ENCODE measurements at regions not wholly inside any gene's neighbourhood (a gene's known extent, or its start where the extent isn't known, plus 50 kb on each side); places are given as distances from the start of the nearest gene placed in this dataset.

DNA sequence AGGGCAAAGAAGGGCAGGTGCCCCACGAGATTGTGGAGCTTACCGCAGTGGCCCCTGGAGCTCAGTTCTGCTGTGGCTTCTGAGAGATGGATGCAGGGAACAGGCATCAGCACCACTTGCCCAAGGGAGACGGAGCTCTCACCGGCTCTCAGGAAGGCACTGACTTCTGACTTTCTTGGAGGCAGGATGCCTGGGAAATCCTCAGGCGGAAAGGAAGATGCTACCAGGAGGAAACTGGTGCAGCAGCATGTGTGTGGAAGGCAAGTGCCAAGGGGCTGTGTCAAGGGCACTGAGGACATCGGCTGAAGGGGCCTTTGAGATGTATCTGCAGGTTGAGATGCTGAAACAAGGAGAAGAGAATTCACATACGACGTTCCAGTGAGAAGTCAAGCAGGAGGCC lies 64.0 kb downstream of the FOXA2 start:
- no peak for DNase-seq (ENCODE audit: insufficient read length, low spot score)
- TF ChIP-seq POLR2A (IDR thresholded peaks at IDR 0.05; ENCODE audit: low read depth, low read length) (no peak), TAF1 (IDR thresholded peaks at IDR 0.05; ENCODE audit: low read depth, low read length) (no peak), POLR2AphosphoS5 (IDR thresholded peaks at IDR 0.05; ENCODE audit: low read depth, low read length) (no peak)
- FAIRE-seq: no peak

DNA sequence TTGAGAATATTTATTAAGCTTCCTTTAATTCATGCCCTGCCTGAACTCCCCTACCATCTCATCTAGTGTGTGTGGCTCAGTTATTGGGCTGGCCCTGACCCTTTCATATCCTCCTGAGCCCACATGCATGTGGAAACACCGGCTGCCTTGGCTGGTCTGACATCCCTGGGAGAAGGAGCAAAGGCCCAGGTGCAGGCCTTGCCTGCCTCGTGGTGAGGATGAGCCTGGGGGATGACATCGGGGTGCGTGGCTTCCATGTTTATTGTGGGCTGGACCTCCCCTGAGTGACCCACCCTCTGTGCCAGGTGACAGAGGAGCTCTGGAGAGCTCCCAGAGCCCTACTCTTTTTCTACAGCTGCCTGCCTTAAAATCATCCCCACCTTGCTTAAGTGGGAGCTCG lies 69.1 kb downstream of the FOXA2 start:
- no peak for DNase-seq (ENCODE audit: insufficient read length, low spot score)
- FAIRE-seq: no peak
- TF ChIP-seq POLR2A (IDR thresholded peaks at IDR 0.05; ENCODE audit: low read depth, low read length): no peak
- no peak for TF ChIP-seq POLR2AphosphoS5 (IDR thresholded peaks at IDR 0.05; ENCODE audit: low read depth, low read length)
- no peak for TF ChIP-seq SPI1 (IDR thresholded peaks at IDR 0.05; ENCODE audit: low read depth, low read length)
- no peak for TF ChIP-seq POU2F2 (IDR thresholded peaks at IDR 0.05; ENCODE audit: low read depth, low read length)
- TF ChIP-seq TAF1 (IDR thresholded peaks at IDR 0.05; ENCODE audit: low read depth, low read length): no peak
- no peak for TF ChIP-seq PAX5 (IDR thresholded peaks at IDR 0.05; ENCODE audit: insufficient read depth, low read length, severe bottlenecking)

DNA sequence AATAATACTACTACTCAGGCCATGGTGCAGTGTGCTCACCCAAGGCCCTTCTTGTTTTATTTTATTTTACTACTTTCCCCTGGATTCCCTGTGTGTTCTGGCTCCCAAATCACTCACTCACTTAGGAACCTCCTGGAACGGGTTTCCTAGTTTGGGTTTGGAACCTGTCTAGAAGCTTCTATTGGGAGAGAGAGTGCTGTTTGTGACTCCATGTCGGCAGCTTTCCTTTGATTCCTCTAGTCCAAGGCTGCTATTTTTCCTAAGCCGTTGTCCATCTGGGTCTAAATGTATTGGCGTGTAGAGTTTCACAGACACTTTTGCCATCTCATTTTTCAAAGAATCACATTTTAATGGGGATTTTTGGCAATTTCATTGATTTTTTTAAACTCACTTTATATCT lies 70.8 kb downstream of the FOXA2 start:
- DNase-seq (ENCODE audit: insufficient read length, low spot score): no peak
- FAIRE-seq: no peak
- TF ChIP-seq POLR2A (IDR thresholded peaks at IDR 0.05; ENCODE audit: low read depth, low read length): no peak
- TF ChIP-seq SPI1 (IDR thresholded peaks at IDR 0.05; ENCODE audit: low read depth, low read length): no peak
- no peak for TF ChIP-seq PAX5 (IDR thresholded peaks at IDR 0.05; ENCODE audit: insufficient read depth, low read length, severe bottlenecking)
- TF ChIP-seq POU2F2 (IDR thresholded peaks at IDR 0.05; ENCODE audit: low read depth, low read length): no peak
- TF ChIP-seq TAF1 (IDR thresholded peaks at IDR 0.05; ENCODE audit: low read depth, low read length): no peak
- no peak for TF ChIP-seq POLR2AphosphoS5 (IDR thresholded peaks at IDR 0.05; ENCODE audit: low read depth, low read length)

DNA sequence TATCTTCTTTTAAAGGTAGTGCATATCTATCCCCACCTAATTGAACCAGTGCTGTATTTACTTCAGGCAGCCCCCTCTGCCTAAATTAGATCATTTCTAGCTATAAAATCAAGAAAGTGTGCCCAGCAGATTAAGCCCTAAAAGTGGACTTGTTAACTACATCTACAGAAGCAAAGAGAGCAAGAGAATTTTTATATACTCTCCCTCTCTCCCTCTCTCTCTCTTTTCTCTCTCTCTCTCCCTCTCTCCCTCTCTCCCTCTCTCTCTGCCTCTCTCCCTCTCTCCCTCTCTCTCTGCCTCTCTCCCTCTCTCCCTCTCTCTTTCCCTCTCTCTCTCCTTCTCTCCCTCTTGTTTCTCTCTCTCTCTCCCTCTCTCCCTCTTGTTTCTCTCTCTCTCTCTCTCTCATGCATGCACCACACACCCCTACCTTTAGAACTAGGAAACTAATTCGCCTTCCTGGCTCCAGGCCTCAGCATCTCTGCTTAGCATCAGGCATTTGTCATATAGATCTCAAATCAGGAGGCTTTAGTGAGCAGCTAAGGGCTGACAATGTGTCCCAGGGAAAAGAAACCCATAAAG lies 71.4 kb downstream of the FOXA2 start:
- no peak for DNase-seq (ENCODE audit: insufficient read length, low spot score)
- no peak for TF ChIP-seq SPI1 (IDR thresholded peaks at IDR 0.05; ENCODE audit: low read depth, low read length)
- TF ChIP-seq PAX5 (IDR thresholded peaks at IDR 0.05; ENCODE audit: insufficient read depth, low read length, severe bottlenecking): no peak
- TF ChIP-seq POU2F2 (IDR thresholded peaks at IDR 0.05; ENCODE audit: low read depth, low read length): no peak
- no peak for TF ChIP-seq POLR2AphosphoS5 (IDR thresholded peaks at IDR 0.05; ENCODE audit: low read depth, low read length)
- TF ChIP-seq POLR2A (IDR thresholded peaks at IDR 0.05; ENCODE audit: low read depth, low read length): no peak
- no peak for TF ChIP-seq TAF1 (IDR thresholded peaks at IDR 0.05; ENCODE audit: low read depth, low read length)
- no peak for FAIRE-seq

DNA sequence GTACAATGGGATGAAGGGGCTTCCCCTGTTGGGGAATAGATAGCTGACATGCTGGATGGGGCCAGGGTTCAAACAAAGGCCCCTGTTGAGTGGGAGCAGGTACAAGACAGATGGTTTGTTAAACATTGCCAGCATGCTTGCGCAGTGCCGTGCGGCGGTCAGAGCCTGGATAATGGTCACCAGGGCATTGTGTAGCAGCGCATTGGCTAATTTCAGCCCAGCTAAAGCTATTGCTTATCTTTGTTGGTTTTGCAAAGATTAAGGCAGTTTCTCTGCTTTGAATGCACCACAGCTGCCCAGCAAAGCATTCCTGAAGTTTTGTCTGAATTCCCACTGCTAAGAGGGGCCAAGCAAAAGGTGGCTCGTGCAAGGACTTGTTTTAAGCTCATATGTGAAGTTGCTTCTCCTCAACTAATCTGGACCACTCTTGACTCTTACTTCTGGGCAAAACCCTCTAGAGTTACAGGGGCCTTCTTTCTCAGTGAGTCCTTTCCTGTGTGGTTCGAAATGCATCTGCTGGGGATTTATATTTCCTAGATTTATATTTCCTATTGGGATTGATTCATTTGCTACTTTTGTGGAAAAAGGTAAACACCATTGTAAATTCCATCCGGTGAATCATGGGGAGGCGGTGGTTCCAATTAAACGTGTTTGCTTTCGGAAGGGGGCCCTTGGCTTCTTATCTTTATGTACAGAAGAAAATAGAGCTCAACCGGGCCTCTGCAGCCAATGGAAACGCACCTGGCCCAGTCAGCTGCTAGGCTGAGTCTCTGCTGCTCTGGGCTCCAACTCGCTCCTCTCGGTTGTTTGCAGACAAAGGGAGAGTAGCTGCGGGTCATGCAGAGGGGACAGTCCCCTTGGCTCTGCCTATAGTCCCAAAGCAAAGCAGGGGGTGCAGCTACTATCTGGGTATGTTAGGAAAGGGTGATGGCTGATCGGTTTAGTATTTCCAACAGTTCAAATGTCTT lies 72.1 kb downstream of the FOXA2 start:
- DNase-seq (ENCODE audit: insufficient read length, low spot score): no peak
- FAIRE-seq: no peak
- TF ChIP-seq POLR2A (IDR thresholded peaks at IDR 0.05; ENCODE audit: low read depth, low read length) (no peak), PAX5 (IDR thresholded peaks at IDR 0.05; ENCODE audit: insufficient read depth, low read length, severe bottlenecking) (no peak), TAF1 (IDR thresholded peaks at IDR 0.05; ENCODE audit: low read depth, low read length) (no peak), POLR2AphosphoS5 (IDR thresholded peaks at IDR 0.05; ENCODE audit: low read depth, low read length) (no peak), POU2F2 (IDR thresholded peaks at IDR 0.05; ENCODE audit: low read depth, low read length) (no peak)

DNA sequence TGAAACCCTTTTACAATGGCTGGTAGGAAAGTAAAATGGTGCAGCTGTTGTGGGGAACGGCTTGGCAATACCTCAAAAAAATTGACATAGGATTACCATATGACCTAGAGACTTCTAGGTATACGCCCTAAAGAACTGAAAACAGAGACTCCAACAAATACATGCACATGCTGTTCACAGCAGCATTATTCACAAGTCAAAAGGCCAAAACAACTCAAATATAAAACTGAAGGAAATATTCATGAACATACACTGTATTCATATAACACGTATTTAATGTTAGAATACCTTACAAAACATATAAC lies 74.6 kb downstream of the FOXA2 start:
- no peak for TF ChIP-seq TAF1 (IDR thresholded peaks at IDR 0.05; ENCODE audit: low read depth, low read length)
- no peak for TF ChIP-seq POLR2A (IDR thresholded peaks at IDR 0.05; ENCODE audit: low read depth, low read length)
- TF ChIP-seq PAX5 (IDR thresholded peaks at IDR 0.05; ENCODE audit: insufficient read depth, low read length, severe bottlenecking): no peak
- no peak for TF ChIP-seq POU2F2 (IDR thresholded peaks at IDR 0.05; ENCODE audit: low read depth, low read length)
- FAIRE-seq (no peak), DNase-seq (ENCODE audit: insufficient read length, low spot score) (no peak)

DNA sequence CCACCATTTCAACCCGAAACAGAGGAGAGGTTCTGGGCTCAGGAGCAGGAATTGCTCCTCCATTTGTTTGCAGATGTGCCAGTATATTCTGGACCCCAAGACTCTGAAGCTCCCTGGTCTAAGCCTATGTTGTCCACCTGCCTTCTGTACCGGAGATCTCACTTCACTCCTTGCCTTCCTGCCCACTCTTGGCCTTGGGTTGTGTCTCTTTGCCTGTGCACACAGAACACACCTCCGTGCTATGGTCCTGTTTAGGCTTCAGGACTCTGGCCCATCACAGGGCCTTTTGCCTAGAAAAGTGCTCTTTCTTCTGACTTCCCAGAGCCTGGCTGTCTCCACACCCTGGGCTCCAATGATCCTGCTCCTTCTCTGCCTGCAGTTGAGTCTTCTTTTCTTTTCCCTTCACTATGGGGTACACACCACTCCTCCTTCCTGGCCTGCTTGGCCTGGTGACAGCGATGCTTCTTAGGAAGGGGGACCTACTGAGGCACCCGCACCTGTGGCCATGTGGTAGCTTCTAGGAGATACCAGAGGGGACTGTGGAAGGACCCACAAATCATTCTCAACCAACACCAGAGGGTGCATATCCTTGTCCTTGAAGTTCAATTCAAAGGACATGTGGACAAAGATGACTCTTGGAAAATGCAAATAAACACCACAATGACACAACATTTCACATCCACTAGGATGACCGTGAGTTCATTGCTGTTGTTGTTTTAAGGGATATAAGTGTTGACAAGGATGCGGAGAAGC lies 75.1 kb downstream of the FOXA2 start:
- DNase-seq (ENCODE audit: insufficient read length, low spot score): no peak
- TF ChIP-seq TAF1 (IDR thresholded peaks at IDR 0.05; ENCODE audit: low read depth, low read length): no peak
- no peak for TF ChIP-seq POU2F2 (IDR thresholded peaks at IDR 0.05; ENCODE audit: low read depth, low read length)
- no peak for TF ChIP-seq PAX5 (IDR thresholded peaks at IDR 0.05; ENCODE audit: insufficient read depth, low read length, severe bottlenecking)
- TF ChIP-seq POLR2AphosphoS5 (IDR thresholded peaks at IDR 0.05; ENCODE audit: low read depth, low read length): no peak
- no peak for TF ChIP-seq SPI1 (IDR thresholded peaks at IDR 0.05; ENCODE audit: low read depth, low read length)
- TF ChIP-seq POLR2A (IDR thresholded peaks at IDR 0.05; ENCODE audit: low read depth, low read length): no peak
- no peak for FAIRE-seq

DNA sequence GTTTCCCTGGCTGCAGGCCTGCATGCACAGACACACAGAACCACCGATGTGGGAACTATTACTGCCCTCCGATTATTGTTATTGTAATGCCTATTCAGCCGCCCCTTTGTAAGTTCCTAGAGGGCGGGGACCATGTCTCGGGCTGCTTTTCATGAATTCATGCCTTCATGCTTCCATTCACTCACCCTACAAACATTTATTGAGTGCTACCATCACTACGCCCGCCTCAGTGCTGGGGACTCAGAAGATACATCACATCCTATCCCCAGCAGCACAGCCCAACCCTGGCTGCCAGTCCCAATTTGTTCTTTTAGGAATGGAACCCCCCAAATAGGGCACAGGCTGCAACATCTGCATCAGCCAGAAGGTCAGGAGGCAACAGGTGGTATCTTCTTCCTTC lies 75.9 kb downstream of the FOXA2 start:
- FAIRE-seq (no peak), DNase-seq (ENCODE audit: insufficient read length, low spot score) (no peak)
- TF ChIP-seq PAX5 (IDR thresholded peaks at IDR 0.05; ENCODE audit: insufficient read depth, low read length, severe bottlenecking) (no peak), TAF1 (IDR thresholded peaks at IDR 0.05; ENCODE audit: low read depth, low read length) (no peak), POLR2AphosphoS5 (IDR thresholded peaks at IDR 0.05; ENCODE audit: low read depth, low read length) (no peak)

DNA sequence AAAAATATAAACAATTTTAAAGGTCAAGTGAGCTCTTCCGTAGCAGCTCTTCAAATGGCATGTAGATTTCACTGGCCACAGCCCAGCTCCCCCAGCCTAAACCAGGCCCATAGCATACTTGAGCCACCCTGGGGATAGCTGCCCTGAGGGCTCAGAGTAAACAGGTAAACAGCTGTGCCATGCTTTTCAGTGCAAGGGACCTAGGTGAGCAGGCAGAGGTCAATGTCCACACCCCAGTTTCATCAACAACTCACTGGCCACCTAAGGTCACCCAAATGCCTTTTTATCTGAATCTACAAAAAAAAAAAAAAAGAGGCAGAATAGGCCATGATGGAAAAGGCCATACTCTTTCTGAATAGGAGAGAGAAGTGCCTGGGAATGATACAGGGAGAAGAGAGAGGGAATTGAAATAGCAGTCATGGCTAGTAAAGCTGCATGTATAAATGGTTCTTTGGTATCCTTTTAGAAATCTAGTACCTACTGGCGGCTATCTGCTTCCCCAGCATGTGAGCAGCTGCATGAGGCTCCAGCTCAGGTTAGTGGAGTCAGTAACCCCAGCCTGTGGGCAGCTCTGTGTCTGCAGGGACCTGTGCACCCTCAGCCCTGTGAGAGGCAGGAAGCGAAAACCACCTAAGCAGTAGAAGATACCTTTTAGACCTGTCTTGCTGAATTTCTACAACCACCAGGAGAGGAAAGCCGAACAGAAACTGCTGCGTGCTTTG lies 77.0 kb downstream of the FOXA2 start:
- FAIRE-seq (no peak), DNase-seq (ENCODE audit: insufficient read length, low spot score) (no peak)
- no peak for TF ChIP-seq SPI1 (IDR thresholded peaks at IDR 0.05; ENCODE audit: low read depth, low read length)
- TF ChIP-seq POU2F2 (IDR thresholded peaks at IDR 0.05; ENCODE audit: low read depth, low read length): no peak
